Activated T-cell treated with anti-CD3 and anti-CD28 coated beads, Interleukin-2, amount 50 U/mL, for 72 hours (primary cell): ENCODE measurements at regions not wholly inside any gene's neighbourhood (a gene's known extent, or its start where the extent isn't known, plus 50 kb on each side); places are given as distances from the start of the nearest gene placed in this dataset.

Experiments
- ATAC-seq, 2 donors: fragments of 150-1000 bp; cut with Tn5 transposase; replicated peaks in 1 of 2; 2 replicates each; pipeline ENCODE4 v1.10.0; 2021; ENCODE audit warnings: moderate library complexity in 2 of 2, mild to moderate bottlenecking in 1 of 2
- DNase-seq, 2 donors: peaks; one replicate each; pipeline ENCODE4 v3.0.0; 2021 to 2022; ENCODE audit warnings: mixed read lengths in 1 of 2
- H3K27ac Mint-ChIP-seq: one replicate; pipeline ENCODE4 v1.8.0; 2022; ENCODE audit warnings: mild to moderate bottlenecking, moderate library complexity, mixed read lengths
- H3K27me3 Mint-ChIP-seq: one replicate; pipeline ENCODE4 v1.8.0; 2022; ENCODE audit warnings: low read depth, mixed read lengths
- H3K36me3 Mint-ChIP-seq, 2 donors: one replicate each; pipeline ENCODE4 v1.8.0; 2022; ENCODE audit warnings: mixed read lengths in 2 of 2, mild to moderate bottlenecking in 1 of 2; ENCODE audit not compliant: insufficient read depth in 2 of 2
- H3K4me1 Mint-ChIP-seq: one replicate; pipeline ENCODE4 v1.8.0; 2022; ENCODE audit warnings: low read depth, mixed read lengths
- H3K4me3 Mint-ChIP-seq, 2 donors: one replicate each; pipeline ENCODE4 v1.8.0; 2022; ENCODE audit warnings: mild to moderate bottlenecking in 2 of 2, mixed read lengths in 2 of 2, moderate library complexity in 2 of 2
- H3K9me3 Mint-ChIP-seq, 2 donors: one replicate each; pipeline ENCODE4 v1.8.0; 2022; ENCODE audit warnings: mixed read lengths in 2 of 2

GRCh38 chr1:189821833-189822232 lies 655.8 kb downstream of the BRINP3 start:
- no peak for ATAC-seq
- no peak for DNase-seq
- no peak overlapping the region for H3K27ac Mint-ChIP-seq
- H3K9me3 Mint-ChIP-seq: peaks cover 8 to 10% of the 10 kb centered on the region in 2 donors
- H3K36me3 Mint-ChIP-seq: no peaks in the 10 kb centered on the region
- H3K4me1 Mint-ChIP-seq: no peaks in the 10 kb centered on the region
- H3K4me3 Mint-ChIP-seq: no peak overlapping the region
- H3K27me3 Mint-ChIP-seq: no peaks in the 10 kb centered on the region

GRCh38 chr1:189834813-189835212 lies 642.9 kb downstream of the BRINP3 start:
- Mint-ChIP-seq H3K9me3 (peaks cover 6 to 15% of the 10 kb centered on the region in 2 donors), H3K4me3 (no peak overlapping the region)

GRCh38 chr1:189847613-189848012 lies 630.1 kb downstream of the BRINP3 start:
- no peak overlapping the region for H3K27ac Mint-ChIP-seq
- no peak overlapping the region for H3K4me3 Mint-ChIP-seq
- H3K9me3 Mint-ChIP-seq: peaks cover 0 to 2% of the 10 kb centered on the region in 2 donors
- DNase-seq (no peak), ATAC-seq (no peak)
- no peaks in the 10 kb centered on the region for H3K4me1 Mint-ChIP-seq
- no peaks in the 10 kb centered on the region for H3K27me3 Mint-ChIP-seq
- no peaks in the 10 kb centered on the region for H3K36me3 Mint-ChIP-seq

More at GRCh38 chr1:189834813-189835212, 642.9 kb downstream of the BRINP3 start:
- Mint-ChIP-seq H3K36me3 (no peaks in the 10 kb centered on the region), H3K27me3 (no peaks in the 10 kb centered on the region), H3K4me1 (no peaks in the 10 kb centered on the region), H3K27ac (no peak overlapping the region)
- no peak for DNase-seq
- ATAC-seq: no peak

GRCh38 chr1:189851806-189852367 lies 625.8 kb downstream of the BRINP3 start:
- Mint-ChIP-seq H3K27ac (no peak overlapping the region), H3K9me3 (peaks cover 6 to 9% of the 10 kb centered on the region in 2 donors), H3K27me3 (no peaks in the 10 kb centered on the region), H3K36me3 (no peaks in the 10 kb centered on the region), H3K4me3 (no peak overlapping the region), H3K4me1 (no peaks in the 10 kb centered on the region)
- DNase-seq (no peak), ATAC-seq (no peak)

- H3K4me1 Mint-ChIP-seq: no peaks in the 10 kb centered on the region
Measured at GRCh38 chr1:189859385-189859977, 618.2 kb downstream of the BRINP3 start.

GRCh38 chr1:189866606-189867005 lies 611.1 kb downstream of the BRINP3 start:
- H3K4me3 Mint-ChIP-seq: no peak overlapping the region
- no peaks in the 10 kb centered on the region for H3K4me1 Mint-ChIP-seq
- no peaks in the 10 kb centered on the region for H3K27me3 Mint-ChIP-seq
- H3K36me3 Mint-ChIP-seq: peaks cover 0 to 1% of the 10 kb centered on the region in 2 donors
- H3K27ac Mint-ChIP-seq: no peak overlapping the region
- DNase-seq: no peak
- peaks cover 4 to 6% of the 10 kb centered on the region in 2 donors for H3K9me3 Mint-ChIP-seq
- no peak for ATAC-seq

More at GRCh38 chr1:189859385-189859977, 618.2 kb downstream of the BRINP3 start:
- Mint-ChIP-seq H3K4me3 (no peak overlapping the region), H3K27me3 (no peaks in the 10 kb centered on the region), H3K9me3 (peaks cover 7 to 10% of the 10 kb centered on the region in 2 donors), H3K36me3 (peaks cover 0 to 1% of the 10 kb centered on the region in 2 donors), H3K27ac (no peak overlapping the region)
- ATAC-seq (no peak), DNase-seq (peak; percentile 8 to 17)

- no peak for ATAC-seq
- no peak for DNase-seq
- Mint-ChIP-seq H3K4me3 (no peak overlapping the region), H3K36me3 (no peaks in the 10 kb centered on the region), H3K4me1 (no peaks in the 10 kb centered on the region), H3K27me3 (no peaks in the 10 kb centered on the region), H3K27ac (no peak overlapping the region), H3K9me3 (peaks cover 3% of the 10 kb centered on the region in 2 donors)
Measured at GRCh38 chr1:189868021-189868420, 609.6 kb downstream of the BRINP3 start.

GRCh38 chr1:189874715-189875435 lies 602.8 kb downstream of the BRINP3 start:
- H3K27me3 Mint-ChIP-seq: no peaks in the 10 kb centered on the region
- H3K27ac Mint-ChIP-seq: no peak overlapping the region
- DNase-seq (no peak), ATAC-seq (no peak)
- H3K4me1 Mint-ChIP-seq: no peaks in the 10 kb centered on the region
- H3K9me3 Mint-ChIP-seq: peaks cover 8 to 14% of the 10 kb centered on the region in 2 donors
- H3K4me3 Mint-ChIP-seq: no peak overlapping the region
- no peaks in the 10 kb centered on the region for H3K36me3 Mint-ChIP-seq

- H3K4me1 Mint-ChIP-seq: no peaks in the 10 kb centered on the region
- no peak for DNase-seq
- H3K9me3 Mint-ChIP-seq: peaks cover 8 to 12% of the 10 kb centered on the region in 2 donors
- H3K27me3 Mint-ChIP-seq: no peaks in the 10 kb centered on the region
- H3K36me3 Mint-ChIP-seq: no peaks in the 10 kb centered on the region
- no peak overlapping the region for H3K4me3 Mint-ChIP-seq
- ATAC-seq: no peak
- H3K27ac Mint-ChIP-seq: no peak overlapping the region
Measured at GRCh38 chr1:189880135-189880534, 597.5 kb downstream of the BRINP3 start.

- Mint-ChIP-seq H3K27me3 (no peaks in the 10 kb centered on the region), H3K27ac (no peak overlapping the region), H3K36me3 (peaks cover 0 to 1% of the 10 kb centered on the region in 2 donors), H3K4me3 (no peak overlapping the region), H3K4me1 (no peaks in the 10 kb centered on the region), H3K9me3 (peaks cover 3 to 17% of the 10 kb centered on the region in 2 donors)
- no peak for ATAC-seq
- DNase-seq: no peak
Measured at GRCh38 chr1:189899686-189900425, 577.8 kb downstream of the BRINP3 start.

- Mint-ChIP-seq H3K27ac (no peak overlapping the region), H3K4me1 (no peaks in the 10 kb centered on the region), H3K9me3 (peaks cover 7 to 24% of the 10 kb centered on the region in 2 donors), H3K36me3 (peaks cover 0 to 1% of the 10 kb centered on the region in 2 donors), H3K4me3 (no peak overlapping the region), H3K27me3 (no peaks in the 10 kb centered on the region)
- ATAC-seq: no peak
- no peak for DNase-seq
Measured at GRCh38 chr1:189904509-189904908, 573.2 kb downstream of the BRINP3 start.

GRCh38 chr1:189908113-189908512 lies 569.6 kb downstream of the BRINP3 start:
- H3K4me3 Mint-ChIP-seq: no peak overlapping the region
- peaks cover 9 to 20% of the 10 kb centered on the region in 2 donors for H3K9me3 Mint-ChIP-seq
- ATAC-seq (no peak), DNase-seq (no peak)
- H3K27me3 Mint-ChIP-seq: no peaks in the 10 kb centered on the region
- peaks cover 0 to 3% of the 10 kb centered on the region in 2 donors for H3K36me3 Mint-ChIP-seq
- no peak overlapping the region for H3K27ac Mint-ChIP-seq
- no peaks in the 10 kb centered on the region for H3K4me1 Mint-ChIP-seq

- H3K27ac Mint-ChIP-seq: no peak overlapping the region
Measured at GRCh38 chr1:189921613-189922012, 556.1 kb downstream of the BRINP3 start.

More at GRCh38 chr1:189921613-189922012, 556.1 kb downstream of the BRINP3 start:
- no peaks in the 10 kb centered on the region for H3K4me1 Mint-ChIP-seq
- H3K27me3 Mint-ChIP-seq: no peaks in the 10 kb centered on the region
- peaks cover 1 to 2% of the 10 kb centered on the region in 2 donors for H3K36me3 Mint-ChIP-seq
- no peak overlapping the region for H3K4me3 Mint-ChIP-seq
- ATAC-seq (no peak), DNase-seq (no peak)
- peaks cover 16 to 22% of the 10 kb centered on the region in 2 donors for H3K9me3 Mint-ChIP-seq
